HEK293 (cell line): ENCODE measurements at regions not wholly inside any gene's neighbourhood (a gene's known extent, or its start where the extent isn't known, plus 50 kb on each side); places are given as distances from the start of the nearest gene placed in this dataset.
A peak's percentile ranks its signal among the peaks of the same experiment; 100 is the strongest.

Experiments
- CTCF ChIA-PET: fragments of 350-600 bp; formaldehyde crosslinking; extraction: SDS; loops from one replicate; lab custom pipeline; 2021; ENCODE audit warnings: antibody characterized with exemption; lab: Yijun Ruan, JAX
- POLR2A ChIA-PET: fragments of 300-600 bp; formaldehyde crosslinking; extraction: SDS; loops from one replicate; lab custom pipeline; 2020; ENCODE audit warnings: antibody characterized with exemption, inconsistent platforms; lab: Yijun Ruan, JAX
- H3K27ac ChIP-seq: fragments of 200-500 bp; sonication (Bioruptor generic); 2 replicates; pipeline ENCODE4 v1.5.1; 2014; ENCODE audit warnings: low read depth, low read length, control low read depth, inconsistent platforms; ENCODE audit errors: extremely low read depth
- H3K36me3 ChIP-seq, 2 experiments: fragments of 200-500 bp in 1 of 2; sonication (Bioruptor generic) in 1 of 2; 1 replicate in 1 of 2; 2 replicates in 1 of 2; pipeline ENCODE4 v1.5.1; 2014 to 2017; ENCODE audit warnings: inconsistent platforms in 2 of 2, low read length in 2 of 2; ENCODE audit not compliant: control insufficient read depth in 2 of 2, insufficient read depth in 1 of 2
- H3K4me1 ChIP-seq: fragments of 200-500 bp; sonication (Bioruptor generic); 2 replicates; pipeline ENCODE4 v1.5.1; 2014; ENCODE audit warnings: mild to moderate bottlenecking, low read length, inconsistent platforms; ENCODE audit not compliant: control insufficient read depth, insufficient read depth
- H3K4me3 ChIP-seq: 2 replicates; pipeline ENCODE4 v1.5.1; 2011; ENCODE audit warnings: low read depth, mild to moderate bottlenecking, control low read depth, low read length, moderate library complexity
- H3K9me3 ChIP-seq: fragments of 200-500 bp; sonication (Bioruptor generic); 2 replicates; pipeline ENCODE4 v1.5.1; 2014; ENCODE audit warnings: low read depth, low read length, inconsistent platforms; ENCODE audit not compliant: control insufficient read depth, insufficient read depth
- KLF10 ChIP-seq: fragments of 450-650 bp; IDR thresholded peaks from 2 replicates; pipeline ENCODE4 v1.5.1; 2018; ENCODE audit warnings: missing biosample characterization, mild to moderate bottlenecking, missing genetic modification characterization
- KLF9 ChIP-seq: fragments of 450-650 bp; formaldehyde crosslinking; IDR thresholded peaks from 2 replicates; pipeline ENCODE4 v1.5.1; 2016; ENCODE audit warnings: missing biosample characterization, missing genetic modification characterization, low read depth
- SCRT2 ChIP-seq: fragments of 450-650 bp; formaldehyde crosslinking; IDR thresholded peaks from 2 replicates; pipeline ENCODE4 v1.5.1; 2016; ENCODE audit warnings: missing biosample characterization, missing genetic modification characterization
- ZBTB1 ChIP-seq: fragments of 450-650 bp; formaldehyde crosslinking; IDR thresholded peaks from 2 replicates; pipeline ENCODE4 v1.5.1; 2016; ENCODE audit warnings: missing biosample characterization, missing genetic modification characterization
- ZBTB17 ChIP-seq: fragments of 450-650 bp; formaldehyde crosslinking; IDR thresholded peaks from 2 replicates; pipeline ENCODE4 v1.5.1; 2016; ENCODE audit warnings: missing biosample characterization, missing genetic modification characterization
- ZEB2 ChIP-seq: fragments of 450-650 bp; formaldehyde crosslinking; IDR thresholded peaks from 2 replicates; pipeline ENCODE4 v1.5.1; 2016; ENCODE audit warnings: missing biosample characterization, missing genetic modification characterization
- ZNF10 ChIP-seq: fragments of 450-650 bp; formaldehyde crosslinking; IDR thresholded peaks from 2 replicates; pipeline ENCODE4 v1.5.1; 2017; ENCODE audit warnings: missing biosample characterization, missing genetic modification characterization
- ZNF140 ChIP-seq: fragments of 450-650 bp; formaldehyde crosslinking; IDR thresholded peaks from 2 replicates; pipeline ENCODE4 v1.5.1; 2016; ENCODE audit warnings: missing biosample characterization, missing genetic modification characterization
- ZNF223 ChIP-seq: fragments of 450-650 bp; formaldehyde crosslinking; IDR thresholded peaks from 2 replicates; pipeline ENCODE4 v1.5.1; 2016; ENCODE audit warnings: missing biosample characterization, missing genetic modification characterization
- ZNF596 ChIP-seq: fragments of 450-650 bp; IDR thresholded peaks from 2 replicates; pipeline ENCODE4 v1.5.0; 2018; ENCODE audit warnings: missing biosample characterization, mild to moderate bottlenecking, missing genetic modification characterization, moderate library complexity
- ZNF610 ChIP-seq: fragments of 450-650 bp; formaldehyde crosslinking; IDR thresholded peaks from 2 replicates; pipeline ENCODE4 v1.5.1; 2016; ENCODE audit warnings: missing biosample characterization, missing genetic modification characterization, borderline replicate concordance
- ZNF621 ChIP-seq: fragments of 450-650 bp; formaldehyde crosslinking; IDR thresholded peaks from 2 replicates; pipeline ENCODE4 v1.5.1; 2017; ENCODE audit warnings: missing biosample characterization, missing genetic modification characterization
- ZNF639 ChIP-seq: fragments of 450-650 bp; formaldehyde crosslinking; IDR thresholded peaks from 2 replicates; pipeline ENCODE4 v1.5.1; 2016; ENCODE audit warnings: missing biosample characterization, missing genetic modification characterization
- ZNF701 ChIP-seq: fragments of 450-650 bp; formaldehyde crosslinking; IDR thresholded peaks from 2 replicates; pipeline ENCODE4 v1.5.1; 2016; ENCODE audit warnings: missing biosample characterization, missing genetic modification characterization
- ZNF76 ChIP-seq: fragments of 450-650 bp; formaldehyde crosslinking; IDR thresholded peaks from 2 replicates; pipeline ENCODE4; 2016; ENCODE audit warnings: low read depth, missing biosample characterization, missing genetic modification characterization, borderline replicate concordance
- TF ChIP-seq, protein P1 (sequence below): fragments of 450-650 bp; formaldehyde crosslinking; IDR thresholded peaks from 2 replicates; pipeline ENCODE4 v1.5.1; 2016; ENCODE audit warnings: missing biosample characterization, missing genetic modification characterization
- TF ChIP-seq, protein P2 (sequence below): fragments of 450-650 bp; formaldehyde crosslinking; optimal IDR thresholded peaks from 2 replicates; pipeline ENCODE3; 2016; ENCODE audit warnings: missing biosample characterization, mild to moderate bottlenecking, missing genetic modification characterization
- TF ChIP-seq, protein P3 (sequence below): fragments of 450-650 bp; formaldehyde crosslinking; IDR thresholded peaks from 2 replicates; pipeline ENCODE4 v1.5.1; 2016; ENCODE audit warnings: missing biosample characterization, missing genetic modification characterization
- TF ChIP-seq, protein P4 (sequence below): fragments of 450-650 bp; formaldehyde crosslinking; IDR thresholded peaks from 2 replicates; pipeline ENCODE4 v1.5.1; 2017; ENCODE audit warnings: missing biosample characterization, missing genetic modification characterization

DNA sequence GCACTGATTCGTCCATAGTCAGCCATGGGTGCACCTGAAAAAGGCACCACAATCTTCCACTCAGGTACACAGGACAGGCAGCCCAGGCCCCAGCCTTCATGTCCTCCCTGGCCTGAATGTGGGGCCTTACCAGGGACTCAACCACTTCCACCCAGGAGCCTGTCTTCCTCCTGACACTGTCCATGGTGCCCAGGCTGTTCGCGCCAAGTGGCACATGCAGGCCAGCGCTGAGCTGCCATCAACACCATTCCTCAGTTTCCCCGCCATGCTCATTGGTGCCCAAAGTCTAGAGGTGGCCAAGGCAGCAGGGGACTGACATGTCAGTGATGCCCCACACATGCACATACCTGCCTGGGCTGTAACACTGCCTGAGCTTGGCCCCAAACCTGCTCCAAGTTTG lies 322.2 kb upstream of the POU3F4 start:
- ChIA-PET CTCF (no interaction called here), POLR2A (no interaction called here)

DNA sequence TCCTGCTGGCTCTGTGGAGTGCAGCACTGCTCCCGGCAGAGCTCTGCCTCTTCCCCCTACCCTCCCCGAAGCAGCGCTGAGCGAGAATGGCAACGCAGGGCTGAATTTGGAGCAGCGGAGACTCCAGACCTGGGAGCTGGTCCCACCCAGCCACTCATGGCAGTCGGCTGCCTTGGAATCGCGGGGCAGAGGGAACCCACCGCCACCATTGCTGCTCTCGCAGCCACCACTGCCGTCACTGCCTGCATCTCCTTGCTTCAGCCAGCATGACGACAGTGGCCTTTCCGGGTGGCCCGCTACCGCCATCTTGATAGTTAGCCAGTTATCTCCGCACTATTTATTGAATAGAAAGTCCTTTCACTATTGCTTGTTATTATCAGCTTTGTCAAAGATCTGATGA lies 321.5 kb upstream of the POU3F4 start:
- H3K9me3 ChIP-seq, result peaks cover 2% of the 10 kb centered on the region
- POLR2A ChIA-PET, result no interaction called here

More for the DNA sequence above, 322.2 kb upstream of the POU3F4 start:
- H3K27ac ChIP-seq, result no peak overlapping the region
- no peaks in the 10 kb centered on the region for H3K4me1 ChIP-seq
- TF ChIP-seq, protein P1, sequence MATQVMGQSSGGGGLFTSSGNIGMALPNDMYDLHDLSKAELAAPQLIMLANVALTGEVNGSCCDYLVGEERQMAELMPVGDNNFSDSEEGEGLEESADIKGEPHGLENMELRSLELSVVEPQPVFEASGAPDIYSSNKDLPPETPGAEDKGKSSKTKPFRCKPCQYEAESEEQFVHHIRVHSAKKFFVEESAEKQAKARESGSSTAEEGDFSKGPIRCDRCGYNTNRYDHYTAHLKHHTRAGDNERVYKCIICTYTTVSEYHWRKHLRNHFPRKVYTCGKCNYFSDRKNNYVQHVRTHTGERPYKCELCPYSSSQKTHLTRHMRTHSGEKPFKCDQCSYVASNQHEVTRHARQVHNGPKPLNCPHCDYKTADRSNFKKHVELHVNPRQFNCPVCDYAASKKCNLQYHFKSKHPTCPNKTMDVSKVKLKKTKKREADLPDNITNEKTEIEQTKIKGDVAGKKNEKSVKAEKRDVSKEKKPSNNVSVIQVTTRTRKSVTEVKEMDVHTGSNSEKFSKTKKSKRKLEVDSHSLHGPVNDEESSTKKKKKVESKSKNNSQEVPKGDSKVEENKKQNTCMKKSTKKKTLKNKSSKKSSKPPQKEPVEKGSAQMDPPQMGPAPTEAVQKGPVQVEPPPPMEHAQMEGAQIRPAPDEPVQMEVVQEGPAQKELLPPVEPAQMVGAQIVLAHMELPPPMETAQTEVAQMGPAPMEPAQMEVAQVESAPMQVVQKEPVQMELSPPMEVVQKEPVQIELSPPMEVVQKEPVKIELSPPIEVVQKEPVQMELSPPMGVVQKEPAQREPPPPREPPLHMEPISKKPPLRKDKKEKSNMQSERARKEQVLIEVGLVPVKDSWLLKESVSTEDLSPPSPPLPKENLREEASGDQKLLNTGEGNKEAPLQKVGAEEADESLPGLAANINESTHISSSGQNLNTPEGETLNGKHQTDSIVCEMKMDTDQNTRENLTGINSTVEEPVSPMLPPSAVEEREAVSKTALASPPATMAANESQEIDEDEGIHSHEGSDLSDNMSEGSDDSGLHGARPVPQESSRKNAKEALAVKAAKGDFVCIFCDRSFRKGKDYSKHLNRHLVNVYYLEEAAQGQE, result peak; percentile 79; the same call in 1 of the 2 replicates
- no peak for TF ChIP-seq ZNF701 (tag by site-specific recombination)
- no peaks in the 10 kb centered on the region for H3K36me3 ChIP-seq
- no peaks in the 10 kb centered on the region for H3K9me3 ChIP-seq
- no peak overlapping the region for H3K4me3 ChIP-seq

More for the DNA sequence above, 321.5 kb upstream of the POU3F4 start:
- TF ChIP-seq KLF10 (tag by site-specific recombination) (no peak), ZNF639 (tag by site-specific recombination) (no peak), ZEB2 (tag by site-specific recombination) (no peak), ZBTB17 (tag by site-specific recombination) (no peak), SCRT2 (tag by site-specific recombination) (no peak), ZBTB1 (no peak), ZNF621 (no peak), ZNF76 (tag by site-specific recombination) (no peak), ZNF610 (tag by site-specific recombination) (no peak), ZNF140 (tag by site-specific recombination) (no peak), ZNF223 (tag by site-specific recombination) (no peak), KLF9 (tag by site-specific recombination) (no peak), ZNF10 (no peak), ZNF596 (no peak)
- TF ChIP-seq, protein P2, sequence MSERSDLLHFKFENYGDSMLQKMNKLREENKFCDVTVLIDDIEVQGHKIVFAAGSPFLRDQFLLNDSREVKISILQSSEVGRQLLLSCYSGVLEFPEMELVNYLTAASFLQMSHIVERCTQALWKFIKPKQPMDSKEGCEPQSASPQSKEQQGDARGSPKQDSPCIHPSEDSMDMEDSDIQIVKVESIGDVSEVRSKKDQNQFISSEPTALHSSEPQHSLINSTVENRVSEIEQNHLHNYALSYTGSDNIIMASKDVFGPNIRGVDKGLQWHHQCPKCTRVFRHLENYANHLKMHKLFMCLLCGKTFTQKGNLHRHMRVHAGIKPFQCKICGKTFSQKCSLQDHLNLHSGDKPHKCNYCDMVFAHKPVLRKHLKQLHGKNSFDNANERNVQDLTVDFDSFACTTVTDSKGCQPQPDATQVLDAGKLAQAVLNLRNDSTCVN, result no peak
- TF ChIP-seq, protein P3, sequence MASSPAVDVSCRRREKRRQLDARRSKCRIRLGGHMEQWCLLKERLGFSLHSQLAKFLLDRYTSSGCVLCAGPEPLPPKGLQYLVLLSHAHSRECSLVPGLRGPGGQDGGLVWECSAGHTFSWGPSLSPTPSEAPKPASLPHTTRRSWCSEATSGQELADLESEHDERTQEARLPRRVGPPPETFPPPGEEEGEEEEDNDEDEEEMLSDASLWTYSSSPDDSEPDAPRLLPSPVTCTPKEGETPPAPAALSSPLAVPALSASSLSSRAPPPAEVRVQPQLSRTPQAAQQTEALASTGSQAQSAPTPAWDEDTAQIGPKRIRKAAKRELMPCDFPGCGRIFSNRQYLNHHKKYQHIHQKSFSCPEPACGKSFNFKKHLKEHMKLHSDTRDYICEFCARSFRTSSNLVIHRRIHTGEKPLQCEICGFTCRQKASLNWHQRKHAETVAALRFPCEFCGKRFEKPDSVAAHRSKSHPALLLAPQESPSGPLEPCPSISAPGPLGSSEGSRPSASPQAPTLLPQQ (tag by site-specific recombination), result no peak
- TF ChIP-seq, protein P4, sequence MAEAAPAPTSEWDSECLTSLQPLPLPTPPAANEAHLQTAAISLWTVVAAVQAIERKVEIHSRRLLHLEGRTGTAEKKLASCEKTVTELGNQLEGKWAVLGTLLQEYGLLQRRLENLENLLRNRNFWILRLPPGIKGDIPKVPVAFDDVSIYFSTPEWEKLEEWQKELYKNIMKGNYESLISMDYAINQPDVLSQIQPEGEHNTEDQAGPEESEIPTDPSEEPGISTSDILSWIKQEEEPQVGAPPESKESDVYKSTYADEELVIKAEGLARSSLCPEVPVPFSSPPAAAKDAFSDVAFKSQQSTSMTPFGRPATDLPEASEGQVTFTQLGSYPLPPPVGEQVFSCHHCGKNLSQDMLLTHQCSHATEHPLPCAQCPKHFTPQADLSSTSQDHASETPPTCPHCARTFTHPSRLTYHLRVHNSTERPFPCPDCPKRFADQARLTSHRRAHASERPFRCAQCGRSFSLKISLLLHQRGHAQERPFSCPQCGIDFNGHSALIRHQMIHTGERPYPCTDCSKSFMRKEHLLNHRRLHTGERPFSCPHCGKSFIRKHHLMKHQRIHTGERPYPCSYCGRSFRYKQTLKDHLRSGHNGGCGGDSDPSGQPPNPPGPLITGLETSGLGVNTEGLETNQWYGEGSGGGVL (tag by site-specific recombination), result no peak
- Histone ChIP-seq H3K27ac (no peak overlapping the region), H3K36me3 (no peaks in the 10 kb centered on the region), H3K4me3 (no peak overlapping the region), H3K4me1 (no peaks in the 10 kb centered on the region)
- CTCF ChIA-PET, result no interaction called here
